ENCODE measurements at regions not wholly inside any gene's neighbourhood (a gene's known extent, or its start where the extent isn't known, plus 50 kb on each side); places are given as distances from the start of the nearest gene placed in this dataset.

DNA sequence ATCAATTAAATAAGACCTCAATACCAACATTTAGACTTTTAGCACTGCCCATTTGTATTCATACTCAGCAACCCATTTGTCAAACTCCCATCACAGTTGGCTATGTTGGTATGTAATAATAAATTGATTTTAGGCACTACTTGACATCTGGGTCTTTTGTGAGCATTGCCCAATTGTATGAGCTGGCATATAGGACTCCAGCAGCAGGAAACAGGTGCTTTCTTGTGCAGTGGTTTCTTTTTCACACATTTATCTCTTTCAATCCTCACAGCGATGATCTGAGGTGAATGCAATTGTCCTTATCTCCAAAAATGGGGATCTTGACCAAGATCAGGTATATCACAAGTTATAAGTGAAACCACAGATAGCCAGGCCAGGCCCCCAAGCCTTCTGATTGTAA is 96.9 kb upstream of the OXGR1 start:
- no peaks in the 10 kb centered on the region for H3K27me3 ChIP-seq (replicated peaks in 1 of 7)
- WGBS, 5 donors: 25 to 39% (median 29%) methylated on average over 1 of the region's 1 CpG
- DNase-seq: no peak
- intact Hi-C loops (cut with DNase I; ENCODE audit: low total_unique reads): no loop called here
- H3K36me3 ChIP-seq: no peaks in the 10 kb centered on the region
- H3K4me3 ChIP-seq: no peak overlapping the region
- TF ChIP-seq, protein P1, sequence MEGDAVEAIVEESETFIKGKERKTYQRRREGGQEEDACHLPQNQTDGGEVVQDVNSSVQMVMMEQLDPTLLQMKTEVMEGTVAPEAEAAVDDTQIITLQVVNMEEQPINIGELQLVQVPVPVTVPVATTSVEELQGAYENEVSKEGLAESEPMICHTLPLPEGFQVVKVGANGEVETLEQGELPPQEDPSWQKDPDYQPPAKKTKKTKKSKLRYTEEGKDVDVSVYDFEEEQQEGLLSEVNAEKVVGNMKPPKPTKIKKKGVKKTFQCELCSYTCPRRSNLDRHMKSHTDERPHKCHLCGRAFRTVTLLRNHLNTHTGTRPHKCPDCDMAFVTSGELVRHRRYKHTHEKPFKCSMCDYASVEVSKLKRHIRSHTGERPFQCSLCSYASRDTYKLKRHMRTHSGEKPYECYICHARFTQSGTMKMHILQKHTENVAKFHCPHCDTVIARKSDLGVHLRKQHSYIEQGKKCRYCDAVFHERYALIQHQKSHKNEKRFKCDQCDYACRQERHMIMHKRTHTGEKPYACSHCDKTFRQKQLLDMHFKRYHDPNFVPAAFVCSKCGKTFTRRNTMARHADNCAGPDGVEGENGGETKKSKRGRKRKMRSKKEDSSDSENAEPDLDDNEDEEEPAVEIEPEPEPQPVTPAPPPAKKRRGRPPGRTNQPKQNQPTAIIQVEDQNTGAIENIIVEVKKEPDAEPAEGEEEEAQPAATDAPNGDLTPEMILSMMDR (IDR thresholded peaks at IDR 0.05 in 8 of 11, conservative IDR thresholded peaks at IDR 0.05 in 3 of 11): no peak
- TF ChIP-seq POLR2A (IDR thresholded peaks at IDR 0.05) (no peak), POLR2AphosphoS5 (IDR thresholded peaks at IDR 0.05) (no peak)
- no peak overlapping the region for H3K27ac ChIP-seq
- no peaks in the 10 kb centered on the region for H3K4me1 ChIP-seq
- peaks cover 0 to 19% (median 16%) of the 10 kb centered on the region in 8 donors for H3K9me3 ChIP-seq

DNA sequence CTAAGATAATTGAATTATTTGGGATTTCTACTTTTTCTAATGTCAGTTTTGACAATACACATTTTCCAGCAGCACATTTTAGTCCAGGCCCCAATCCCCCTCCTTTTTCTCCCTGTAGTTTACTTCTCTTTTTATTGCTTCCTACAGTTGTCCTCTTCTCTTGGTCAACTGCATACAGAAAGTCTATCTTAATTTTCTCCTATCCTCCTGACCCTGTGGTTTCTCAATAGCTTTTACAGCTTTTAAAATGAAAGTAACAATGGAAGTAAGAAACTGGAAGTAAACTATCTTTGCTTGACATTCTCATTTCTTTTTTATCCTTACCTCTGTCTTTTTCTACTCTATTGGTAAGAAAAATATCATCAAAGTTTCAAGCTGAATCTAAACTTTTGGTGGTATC is 106.5 kb upstream of the OXGR1 start:
- Histone ChIP-seq H3K27ac (no peak overlapping the region), H3K4me1 (no peaks in the 10 kb centered on the region), H3K36me3 (no peaks in the 10 kb centered on the region), H3K27me3 (replicated peaks in 1 of 7) (no peaks in the 10 kb centered on the region), H3K9me3 (peaks cover 0 to 7% (median 0%) of the 10 kb centered on the region in 8 donors), H3K4me3 (no peak overlapping the region)
- no peak for DNase-seq
- intact Hi-C loops (cut with DNase I; ENCODE audit: low total_unique reads): no loop called here
- TF ChIP-seq, protein P1 (IDR thresholded peaks at IDR 0.05 in 8 of 11, conservative IDR thresholded peaks at IDR 0.05 in 3 of 11): no peak
- TF ChIP-seq POLR2AphosphoS5 (IDR thresholded peaks at IDR 0.05): no peak
- no peak for TF ChIP-seq POLR2A (IDR thresholded peaks at IDR 0.05)

DNA sequence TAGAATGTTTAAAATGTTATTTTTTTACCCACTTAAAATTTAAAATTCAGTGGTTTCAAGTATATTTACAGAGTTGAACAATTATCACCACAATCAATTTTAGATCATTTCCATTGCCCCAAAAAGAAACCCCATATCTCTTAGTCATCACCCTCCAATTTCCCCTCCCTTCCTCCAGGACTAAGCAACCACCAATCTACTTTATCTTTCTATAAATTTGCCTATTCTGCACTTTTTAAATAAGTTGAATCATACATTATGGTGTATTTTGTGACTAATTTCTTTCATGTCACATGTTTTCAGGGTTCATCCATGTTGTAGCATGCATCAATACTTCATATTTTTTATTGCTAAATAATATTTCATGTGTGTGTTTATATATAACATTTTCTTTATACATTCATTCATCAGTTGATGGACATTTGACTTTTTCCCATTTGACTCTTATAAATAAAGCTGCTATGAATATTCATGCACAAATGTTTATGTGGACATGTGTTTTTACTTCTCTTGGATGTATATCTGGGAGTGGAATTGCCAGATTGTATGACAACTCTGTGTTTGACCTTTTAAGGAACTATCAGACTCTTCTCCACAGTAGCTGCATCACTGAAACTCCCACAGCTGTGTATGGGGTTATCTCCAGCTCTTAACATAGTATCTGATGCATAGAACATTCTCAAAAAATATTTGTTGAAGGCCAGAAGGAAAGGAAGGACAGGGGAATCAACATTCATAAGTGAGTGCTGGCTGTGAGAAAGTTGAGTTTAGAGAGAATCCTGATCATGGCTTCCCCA is 107.8 kb upstream of the OXGR1 start:
- no peaks in the 10 kb centered on the region for H3K36me3 ChIP-seq
- peaks cover 0 to 7% (median 0%) of the 10 kb centered on the region in 8 donors for H3K9me3 ChIP-seq
- DNase-seq: no peak
- intact Hi-C loops (cut with DNase I; ENCODE audit: low total_unique reads): no loop called here
- no peaks in the 10 kb centered on the region for H3K27me3 ChIP-seq (replicated peaks in 1 of 7)
- no peak overlapping the region for H3K4me3 ChIP-seq
- TF ChIP-seq, protein P1 (IDR thresholded peaks at IDR 0.05 in 8 of 11, conservative IDR thresholded peaks at IDR 0.05 in 3 of 11): no peak
- no peak for TF ChIP-seq POLR2A (IDR thresholded peaks at IDR 0.05)
- no peak for TF ChIP-seq POLR2AphosphoS5 (IDR thresholded peaks at IDR 0.05)
- H3K27ac ChIP-seq: no peak overlapping the region
- no peaks in the 10 kb centered on the region for H3K4me1 ChIP-seq

DNA sequence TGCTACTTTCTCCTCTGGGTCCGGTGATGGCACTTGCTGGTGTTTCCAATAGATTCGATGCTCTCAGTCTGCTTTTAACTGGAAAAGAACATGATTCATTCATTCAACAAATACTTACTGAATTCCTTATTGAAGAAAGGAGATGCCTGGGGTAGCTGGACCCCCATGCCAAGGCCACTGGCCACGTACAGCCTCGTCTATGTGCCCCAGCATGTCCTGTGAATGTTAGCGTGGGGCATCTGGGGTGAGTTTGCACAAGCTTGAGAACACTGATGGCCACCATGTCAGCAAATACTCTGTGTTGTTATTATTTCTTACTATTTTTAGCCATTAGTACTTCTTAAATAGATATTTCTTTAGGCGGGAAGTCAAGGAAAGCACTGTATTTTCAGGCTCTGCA is 112.0 kb upstream of the OXGR1 start:
- Histone ChIP-seq H3K4me1 (peaks cover 5 to 11% (median 9%) of the 10 kb centered on the region in 6 donors), H3K27ac (no peak overlapping the region), H3K9me3 (no peaks in the 10 kb centered on the region), H3K4me3 (no peak overlapping the region), H3K36me3 (no peaks in the 10 kb centered on the region), H3K27me3 (replicated peaks in 1 of 7) (peaks cover 0 to 9% (median 0%) of the 10 kb centered on the region in 7 donors)
- WGBS, 5 donors: 80 to 89% (median 81%) methylated on average over 6 of the region's 6 CpGs
- TF ChIP-seq, protein P1 (IDR thresholded peaks at IDR 0.05 in 8 of 11, conservative IDR thresholded peaks at IDR 0.05 in 3 of 11): no peak
- TF ChIP-seq POLR2A (IDR thresholded peaks at IDR 0.05) (no peak), POLR2AphosphoS5 (IDR thresholded peaks at IDR 0.05) (no peak)
- intact Hi-C loops (cut with DNase I; ENCODE audit: low total_unique reads): no loop called here
- DNase-seq: no peak

Data from spleen (tissue), 11 donors.